HepG2 (cell line): ENCODE measurements at regions not wholly inside any gene's neighbourhood (a gene's known extent, or its start where the extent isn't known, plus 50 kb on each side); places are given as distances from the start of the nearest gene placed in this dataset.
A peak's percentile ranks its signal among the peaks of the same experiment; 100 is the strongest.

ENCODE experiments used
- ATAC-seq: fragments of 200-7000 bp; cut with Tn5 transposase; 3 replicates; pipeline ENCODE4 v1.9.1; 2020; ENCODE audit warnings: mild to moderate bottlenecking, moderate library complexity
- BruUV-seq: library from RNA; stranded (reverse); fragments of 400-500 nt; replicated peaks from 2 replicates; lab custom pipeline; 2021; lab: Mats Ljungman, UMichigan
- CTCF ChIA-PET: fragments of 300-600 bp; formaldehyde crosslinking; extraction: SDS; loops from one replicate; lab custom pipeline; 2021; ENCODE audit warnings: low total read pairs, inconsistent platforms, low intra/inter-chr PET ratio; lab: Yijun Ruan, JAX
- POLR2A ChIA-PET: fragments of 350-600 bp; sonication (Branson Sonifier 250); formaldehyde crosslinking; loops from one replicate; lab custom pipeline; 2020; ENCODE audit warnings: antibody characterized with exemption, inconsistent platforms; lab: Yijun Ruan, JAX
- DNase-seq: peaks from one replicate; pipeline ENCODE4 v3.0.0-alpha.2; 2015; ENCODE audit warnings: low spot score
- FAIRE-seq: peaks from 3 replicates; lab custom pipeline; 2011; peaks lifted over from hg19 to GRCh38; lab: Jason Lieb, UNC
- H2AFZ ChIP-seq: one replicate; pipeline ENCODE4 v1.6.1; 2011; ENCODE audit warnings: low read length, inconsistent platforms
- H3K27ac ChIP-seq: fragments of 300-600 bp; 3 replicates; pipeline ENCODE4 v1.8.0; 2011; ENCODE audit warnings: mixed run types, mild to moderate bottlenecking, mixed read lengths, low read length, inconsistent platforms; ENCODE audit not compliant: insufficient read depth; ENCODE audit errors: extremely low read length
- H3K27me3 ChIP-seq, 2 experiments: fragments of 200-600 bp in 1 of 2; 2 replicates in 1 of 2; 3 replicates in 1 of 2; pipeline versions ENCODE4 v1.6.0 to v1.8.0; 2011; ENCODE audit warnings: low read length in 2 of 2, mild to moderate bottlenecking in 2 of 2, moderate library complexity in 2 of 2, inconsistent platforms in 1 of 2; ENCODE audit not compliant: insufficient read depth in 2 of 2, control insufficient read depth in 1 of 2
- H3K36me3 ChIP-seq, 2 experiments: fragments of 200-600 bp in 1 of 2; replicated peaks in 1 of 2; 2 replicates in 1 of 2; 3 replicates in 1 of 2; pipeline versions ENCODE4 v1.5.1 to v1.8.0; 2011; ENCODE audit warnings: low read length in 2 of 2, inconsistent platforms in 1 of 2; ENCODE audit not compliant: insufficient read depth in 2 of 2, control insufficient read depth in 1 of 2
- H3K4me1 ChIP-seq: 2 replicates; pipeline ENCODE4 v1.5.1; 2012; ENCODE audit warnings: low read length, inconsistent platforms; ENCODE audit not compliant: insufficient read depth
- H3K4me2 ChIP-seq: 2 replicates; pipeline ENCODE4 v1.6.0; 2011; ENCODE audit warnings: low read depth, low read length, inconsistent platforms
- H3K4me3 ChIP-seq, 3 experiments: fragments of 200-600 bp in 1 of 3; sonication (generic), shearing (Covaris generic) in 1 of 3; replicated peaks in 1 of 3; 2 replicates each; pipeline ENCODE4 v1.5.1; 2011 to 2016; ENCODE audit warnings: low read length in 3 of 3, inconsistent platforms in 2 of 3, low read depth in 2 of 3, mild to moderate bottlenecking in 2 of 3, control low read depth in 1 of 3, mixed read lengths in 1 of 3; ENCODE audit not compliant: insufficient read depth in 1 of 3
- H3K79me2 ChIP-seq: one replicate; pipeline ENCODE4 v1.6.1; 2011; ENCODE audit warnings: low read length, inconsistent platforms; ENCODE audit not compliant: insufficient read depth
- H3K9ac ChIP-seq: 2 replicates; pipeline ENCODE4 v1.6.0; 2011; ENCODE audit warnings: mild to moderate bottlenecking, low read depth, low read length, inconsistent platforms; ENCODE audit not compliant: insufficient read depth
- H3K9me3 ChIP-seq: 2 replicates; pipeline ENCODE4 v1.5.1; 2012; ENCODE audit warnings: mild to moderate bottlenecking, low read length
- H4K20me1 ChIP-seq: 2 replicates; pipeline ENCODE4 v1.6.0; 2011; ENCODE audit warnings: inconsistent platforms, mild to moderate bottlenecking, low read length, moderate library complexity; ENCODE audit not compliant: insufficient read depth
- ERF ChIP-seq: IDR thresholded peaks from 2 replicates; pipeline ENCODE4 v1.6.1; 2018; ENCODE audit warnings: missing biosample characterization, missing genetic modification reagents
- FOXA1 ChIP-seq, 2 experiments: fragments of 450-650 bp in 1 of 2; sonication (generic) in 1 of 2; formaldehyde crosslinking in 1 of 2; IDR thresholded peaks; 2 replicates each; pipeline versions ENCODE4 v1.4.0 to v1.6.1; 2016 to 2020; ENCODE audit warnings: missing genetic modification reagents in 1 of 2
- FOXA3 ChIP-seq: IDR thresholded peaks from 2 replicates; pipeline ENCODE4 v1.6.1; 2016; ENCODE audit warnings: missing genetic modification reagents, missing compliant biosample characterization
- FOXK2 ChIP-seq: fragments of 450-650 bp; IDR thresholded peaks from 2 replicates; pipeline ENCODE4 v1.6.1; 2016
- MIER2 ChIP-seq: IDR thresholded peaks from 2 replicates; pipeline ENCODE4 v1.6.1; 2016; ENCODE audit warnings: missing biosample characterization, missing genetic modification reagents
- SAP130 ChIP-seq: IDR thresholded peaks from 2 replicates; pipeline ENCODE4 v1.6.1; 2016; ENCODE audit warnings: low read depth
- TARDBP ChIP-seq: sonication (generic); formaldehyde crosslinking; IDR thresholded peaks from 2 replicates; pipeline ENCODE4 v1.8.0; 2022; ENCODE audit warnings: mild to moderate bottlenecking, missing genetic modification reagents
- ZC3H13 ChIP-seq: sonication (generic); formaldehyde crosslinking; IDR thresholded peaks from 2 replicates; pipeline ENCODE4 v1.8.1; 2023; ENCODE audit warnings: mild to moderate bottlenecking, missing genetic modification reagents, moderate library complexity
- ZNF282 ChIP-seq: fragments of 450-650 bp; IDR thresholded peaks from 2 replicates; pipeline ENCODE4 v1.6.1; 2018; ENCODE audit not compliant: partially characterized antibody
- ZNF383 ChIP-seq: sonication (generic); formaldehyde crosslinking; IDR thresholded peaks from 2 replicates; pipeline ENCODE4 v1.4.0; 2020; ENCODE audit warnings: missing genetic modification reagents, mild to moderate bottlenecking, borderline replicate concordance
- ZNF572 ChIP-seq: sonication (generic); formaldehyde crosslinking; IDR thresholded peaks from 2 replicates; pipeline ENCODE4 v1.5.1; 2020; ENCODE audit warnings: mild to moderate bottlenecking, missing genetic modification reagents
- WGBS: methylation state at CpG from one replicate; pipeline ENCODE4 v1.1.6; 2017; ENCODE audit warnings: low lambda C conversion rate; 5-methylcytosine and 5-hydroxymethylcytosine counted together
- in situ Hi-C: cut with HindIII; loops from 2 replicates; pipeline ENCODE4 v1.10.0; 2017; ENCODE audit warnings: low pct_unique_long_range_greater_than_20kb; ENCODE audit not compliant: extremely low pct_ligation_motif_present
- intact Hi-C: fragments of 100-400 bp; cut with micrococcal nuclease; formaldehyde crosslinking; loops from one replicate; pipeline ENCODE4 v1.10.0; 2022; ENCODE audit not compliant: unreplicated experiment
- TF ChIP-seq, protein P1 (sequence below): sonication (generic); formaldehyde crosslinking; IDR thresholded peaks from 2 replicates; pipeline ENCODE4 v1.4.0; 2020; ENCODE audit warnings: missing genetic modification reagents, mild to moderate bottlenecking, borderline replicate concordance
- TF ChIP-seq, protein P2 (sequence below): sonication (generic); formaldehyde crosslinking; IDR thresholded peaks from 2 replicates; pipeline ENCODE4 v1.4.0; 2020; ENCODE audit warnings: mild to moderate bottlenecking, missing genetic modification reagents, borderline replicate concordance
- TF ChIP-seq, protein P3 (sequence below): sonication (generic); formaldehyde crosslinking; IDR thresholded peaks from 2 replicates; pipeline ENCODE4 v1.4.0; 2020; ENCODE audit warnings: missing genetic modification reagents, borderline replicate concordance
- TF ChIP-seq, protein P4 (sequence below): sonication (generic); formaldehyde crosslinking; IDR thresholded peaks from 2 replicates; pipeline ENCODE4 v1.4.0; 2020; ENCODE audit warnings: mild to moderate bottlenecking, low read depth, missing genetic modification reagents
- TF ChIP-seq, protein P5 (sequence below): sonication (generic); formaldehyde crosslinking; IDR thresholded peaks from 2 replicates; pipeline ENCODE4 v1.8.1; 2022; ENCODE audit warnings: mild to moderate bottlenecking, missing genetic modification reagents

DNA sequence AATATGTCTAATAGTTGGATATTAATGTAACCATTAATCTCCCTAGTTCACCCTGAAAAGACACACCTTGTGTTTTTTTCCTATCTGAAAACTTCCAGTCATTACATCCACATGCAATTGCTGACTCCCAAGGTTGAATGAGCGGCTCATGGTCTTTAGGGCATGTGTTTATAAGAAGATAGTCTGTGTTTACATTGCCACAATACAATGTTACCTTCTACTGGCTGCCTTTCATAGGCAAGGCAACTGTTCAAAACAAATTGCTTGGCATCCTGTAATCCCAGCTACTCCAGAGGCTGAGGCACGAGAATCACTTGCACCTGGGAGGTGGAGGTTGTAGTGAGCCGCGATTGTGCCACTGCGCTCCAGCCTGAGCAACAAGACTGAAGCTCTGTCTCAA lies 52.6 kb upstream of the GPCPD1 start:
- no peak overlapping the region for H2AFZ ChIP-seq
- intact Hi-C loops, result no loop called here
- H3K27me3 ChIP-seq, result peaks cover 2 to 11% of the 10 kb centered on the region in 2 experiments; a peak in 3 of 5 replicates
- no peaks in the 10 kb centered on the region for H3K79me2 ChIP-seq
- peaks cover 17% of the 10 kb centered on the region for H3K4me1 ChIP-seq
- ChIA-PET CTCF (no interaction called here), POLR2A (no interaction called here)
- no peaks in the 10 kb centered on the region for H4K20me1 ChIP-seq
- no peaks in the 10 kb centered on the region for H3K36me3 ChIP-seq
- no TSS peak for BruUV-seq
- H3K27ac ChIP-seq, result no peak overlapping the region
- in situ Hi-C loops, result no loop called here
- DNase-seq (peak; percentile 47), ATAC-seq (no peak), FAIRE-seq (no peak)
- WGBS, result 55% methylated on average over 5 of the region's 5 CpGs
- no peak overlapping the region for H3K9ac ChIP-seq
- H3K9me3 ChIP-seq, result no peaks in the 10 kb centered on the region
- H3K4me3 ChIP-seq, result no peak overlapping the region
- no peak overlapping the region for H3K4me2 ChIP-seq
- TF ChIP-seq SAP130 (0 out of 2 replicates have a peak, but pooled peaks have one; percentile 22), ZC3H13 (no peak), MIER2 (CRISPR knock-in tag) (no peak), ZNF383 (CRISPR knock-in tag) (no peak), FOXA3 (CRISPR knock-in tag) (peak; percentile 72), ERF (CRISPR knock-in tag) (no peak), ZNF282 (no peak), FOXA1 (IDR thresholded peaks at IDR 0.05) (no peak), FOXA1 (CRISPR knock-in tag; IDR thresholded peaks at IDR 0.05) (peak; percentile 55), TARDBP (CRISPR knock-in tag) (no peak), FOXK2 (no peak), ZNF572 (no peak)
- TF ChIP-seq, protein P1, sequence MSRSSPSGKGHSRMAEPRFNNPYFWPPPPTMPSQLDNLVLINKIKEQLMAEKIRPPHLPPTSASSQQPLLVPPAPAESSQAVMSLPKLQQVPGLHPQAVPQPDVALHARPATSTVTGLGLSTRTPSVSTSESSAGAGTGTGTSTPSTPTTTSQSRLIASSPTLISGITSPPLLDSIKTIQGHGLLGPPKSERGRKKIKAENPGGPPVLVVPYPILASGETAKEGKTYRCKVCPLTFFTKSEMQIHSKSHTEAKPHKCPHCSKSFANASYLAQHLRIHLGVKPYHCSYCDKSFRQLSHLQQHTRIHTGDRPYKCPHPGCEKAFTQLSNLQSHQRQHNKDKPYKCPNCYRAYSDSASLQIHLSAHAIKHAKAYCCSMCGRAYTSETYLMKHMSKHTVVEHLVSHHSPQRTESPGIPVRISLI (CRISPR knock-in tag), result no peak
- TF ChIP-seq, protein P2, sequence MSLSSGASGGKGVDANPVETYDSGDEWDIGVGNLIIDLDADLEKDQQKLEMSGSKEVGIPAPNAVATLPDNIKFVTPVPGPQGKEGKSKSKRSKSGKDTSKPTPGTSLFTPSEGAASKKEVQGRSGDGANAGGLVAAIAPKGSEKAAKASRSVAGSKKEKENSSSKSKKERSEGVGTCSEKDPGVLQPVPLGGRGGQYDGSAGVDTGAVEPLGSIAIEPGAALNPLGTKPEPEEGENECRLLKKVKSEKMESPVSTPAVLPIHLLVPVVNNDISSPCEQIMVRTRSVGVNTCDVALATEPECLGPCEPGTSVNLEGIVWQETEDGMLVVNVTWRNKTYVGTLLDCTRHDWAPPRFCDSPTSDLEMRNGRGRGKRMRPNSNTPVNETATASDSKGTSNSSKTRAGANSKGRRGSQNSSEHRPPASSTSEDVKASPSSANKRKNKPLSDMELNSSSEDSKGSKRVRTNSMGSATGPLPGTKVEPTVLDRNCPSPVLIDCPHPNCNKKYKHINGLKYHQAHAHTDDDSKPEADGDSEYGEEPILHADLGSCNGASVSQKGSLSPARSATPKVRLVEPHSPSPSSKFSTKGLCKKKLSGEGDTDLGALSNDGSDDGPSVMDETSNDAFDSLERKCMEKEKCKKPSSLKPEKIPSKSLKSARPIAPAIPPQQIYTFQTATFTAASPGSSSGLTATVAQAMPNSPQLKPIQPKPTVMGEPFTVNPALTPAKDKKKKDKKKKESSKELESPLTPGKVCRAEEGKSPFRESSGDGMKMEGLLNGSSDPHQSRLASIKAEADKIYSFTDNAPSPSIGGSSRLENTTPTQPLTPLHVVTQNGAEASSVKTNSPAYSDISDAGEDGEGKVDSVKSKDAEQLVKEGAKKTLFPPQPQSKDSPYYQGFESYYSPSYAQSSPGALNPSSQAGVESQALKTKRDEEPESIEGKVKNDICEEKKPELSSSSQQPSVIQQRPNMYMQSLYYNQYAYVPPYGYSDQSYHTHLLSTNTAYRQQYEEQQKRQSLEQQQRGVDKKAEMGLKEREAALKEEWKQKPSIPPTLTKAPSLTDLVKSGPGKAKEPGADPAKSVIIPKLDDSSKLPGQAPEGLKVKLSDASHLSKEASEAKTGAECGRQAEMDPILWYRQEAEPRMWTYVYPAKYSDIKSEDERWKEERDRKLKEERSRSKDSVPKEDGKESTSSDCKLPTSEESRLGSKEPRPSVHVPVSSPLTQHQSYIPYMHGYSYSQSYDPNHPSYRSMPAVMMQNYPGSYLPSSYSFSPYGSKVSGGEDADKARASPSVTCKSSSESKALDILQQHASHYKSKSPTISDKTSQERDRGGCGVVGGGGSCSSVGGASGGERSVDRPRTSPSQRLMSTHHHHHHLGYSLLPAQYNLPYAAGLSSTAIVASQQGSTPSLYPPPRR (CRISPR knock-in tag), result no peak
- TF ChIP-seq, protein P3, sequence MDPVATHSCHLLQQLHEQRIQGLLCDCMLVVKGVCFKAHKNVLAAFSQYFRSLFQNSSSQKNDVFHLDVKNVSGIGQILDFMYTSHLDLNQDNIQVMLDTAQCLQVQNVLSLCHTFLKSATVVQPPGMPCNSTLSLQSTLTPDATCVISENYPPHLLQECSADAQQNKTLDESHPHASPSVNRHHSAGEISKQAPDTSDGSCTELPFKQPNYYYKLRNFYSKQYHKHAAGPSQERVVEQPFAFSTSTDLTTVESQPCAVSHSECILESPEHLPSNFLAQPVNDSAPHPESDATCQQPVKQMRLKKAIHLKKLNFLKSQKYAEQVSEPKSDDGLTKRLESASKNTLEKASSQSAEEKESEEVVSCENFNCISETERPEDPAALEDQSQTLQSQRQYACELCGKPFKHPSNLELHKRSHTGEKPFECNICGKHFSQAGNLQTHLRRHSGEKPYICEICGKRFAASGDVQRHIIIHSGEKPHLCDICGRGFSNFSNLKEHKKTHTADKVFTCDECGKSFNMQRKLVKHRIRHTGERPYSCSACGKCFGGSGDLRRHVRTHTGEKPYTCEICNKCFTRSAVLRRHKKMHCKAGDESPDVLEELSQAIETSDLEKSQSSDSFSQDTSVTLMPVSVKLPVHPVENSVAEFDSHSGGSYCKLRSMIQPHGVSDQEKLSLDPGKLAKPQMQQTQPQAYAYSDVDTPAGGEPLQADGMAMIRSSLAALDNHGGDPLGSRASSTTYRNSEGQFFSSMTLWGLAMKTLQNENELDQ (CRISPR knock-in tag), result no peak
- TF ChIP-seq, protein P4, sequence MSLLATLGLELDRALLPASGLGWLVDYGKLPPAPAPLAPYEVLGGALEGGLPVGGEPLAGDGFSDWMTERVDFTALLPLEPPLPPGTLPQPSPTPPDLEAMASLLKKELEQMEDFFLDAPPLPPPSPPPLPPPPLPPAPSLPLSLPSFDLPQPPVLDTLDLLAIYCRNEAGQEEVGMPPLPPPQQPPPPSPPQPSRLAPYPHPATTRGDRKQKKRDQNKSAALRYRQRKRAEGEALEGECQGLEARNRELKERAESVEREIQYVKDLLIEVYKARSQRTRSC (CRISPR knock-in tag), result no peak
- TF ChIP-seq, protein P5, sequence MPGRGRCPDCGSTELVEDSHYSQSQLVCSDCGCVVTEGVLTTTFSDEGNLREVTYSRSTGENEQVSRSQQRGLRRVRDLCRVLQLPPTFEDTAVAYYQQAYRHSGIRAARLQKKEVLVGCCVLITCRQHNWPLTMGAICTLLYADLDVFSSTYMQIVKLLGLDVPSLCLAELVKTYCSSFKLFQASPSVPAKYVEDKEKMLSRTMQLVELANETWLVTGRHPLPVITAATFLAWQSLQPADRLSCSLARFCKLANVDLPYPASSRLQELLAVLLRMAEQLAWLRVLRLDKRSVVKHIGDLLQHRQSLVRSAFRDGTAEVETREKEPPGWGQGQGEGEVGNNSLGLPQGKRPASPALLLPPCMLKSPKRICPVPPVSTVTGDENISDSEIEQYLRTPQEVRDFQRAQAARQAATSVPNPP (CRISPR knock-in tag), result no peak
